SIG-M5 treated with dmso at 0.1 percent for 504 hours (cell line): ENCODE measurements at regions not wholly inside any gene's neighbourhood (a gene's known extent, or its start where the extent isn't known, plus 50 kb on each side); places are given as distances from the start of the nearest gene placed in this dataset.

Experiments
- DNase-seq: peaks from one replicate; lab custom pipeline; 2025; ENCODE audit not compliant: unreplicated experiment; lab: John Stamatoyannopoulos, UW

- no peak for DNase-seq
These were observed 187.2 kb downstream of the CENPW start for GRCh38 chr6:126526996-126527606.

- DNase-seq = no peak
These were observed 189.9 kb downstream of the CENPW start for GRCh38 chr6:126529637-126530362.

- DNase-seq = no peak
These were observed 190.9 kb downstream of the CENPW start for GRCh38 chr6:126530775-126531174.

- DNase-seq = peak; percentile 35
These were observed 191.4 kb downstream of the CENPW start for GRCh38 chr6:126531286-126531685.

- no peak for DNase-seq
These were observed 191.9 kb downstream of the CENPW start for GRCh38 chr6:126531840-126532239.

- no peak for DNase-seq
These were observed 194.5 kb downstream of the CENPW start for GRCh38 chr6:126534401-126534800.

- no peak for DNase-seq
These were observed 195.2 kb downstream of the CENPW start for GRCh38 chr6:126535138-126535537.

GRCh38 chr6:126535595-126535994, 195.7 kb downstream of the CENPW start:
- no peak for DNase-seq

GRCh38 chr6:126537061-126537816, 197.3 kb downstream of the CENPW start:
- no peak for DNase-seq

- no peak for DNase-seq
These were observed 199.1 kb downstream of the CENPW start for GRCh38 chr6:126539022-126539421.

GRCh38 chr6:126540161-126540560, 200.2 kb downstream of the CENPW start:
- no peak for DNase-seq

- DNase-seq = no peak
These were observed 202.0 kb downstream of the CENPW start for GRCh38 chr6:126541806-126542491.

GRCh38 chr6:126546541-126547120, 206.7 kb downstream of the CENPW start:
- DNase-seq = no peak

- no peak for DNase-seq
These were observed 208.4 kb downstream of the CENPW start for GRCh38 chr6:126548300-126548699.

GRCh38 chr6:126550323-126550722, 210.4 kb downstream of the CENPW start:
- no peak for DNase-seq

GRCh38 chr6:126551832-126552231, 211.9 kb downstream of the CENPW start:
- no peak for DNase-seq

- DNase-seq = no peak
These were observed 213.9 kb downstream of the CENPW start for GRCh38 chr6:126553854-126554253.

- DNase-seq = no peak
These were observed 230.6 kb downstream of the CENPW start for GRCh38 chr6:126570507-126570906.

GRCh38 chr6:126574301-126574700, 234.4 kb downstream of the CENPW start:
- no peak for DNase-seq

GRCh38 chr6:126581316-126581715, 241.4 kb downstream of the CENPW start:
- no peak for DNase-seq

GRCh38 chr6:126600258-126600916, 260.5 kb downstream of the CENPW start:
- DNase-seq = no peak
